Thyroid gland (tissue), 4 donors: ENCODE measurements at regions not wholly inside any gene's neighbourhood (a gene's known extent, or its start where the extent isn't known, plus 50 kb on each side); places are given as distances from the start of the nearest gene placed in this dataset.

Source experiments
- DNase-seq, 2 donors: peaks; one replicate each; pipeline ENCODE4 v3.0.0-alpha.2; 2019
- H3K27ac ChIP-seq, 3 donors: fragments of 200-600 bp; sonication (generic); 1 replicate in 2 of 3; 2 replicates in 1 of 3; pipeline ENCODE4 v1.5.1; 2016 to 2019; ENCODE audit warnings: mild to moderate bottlenecking in 1 of 3, moderate library complexity in 1 of 3
- H3K27me3 ChIP-seq: fragments of 200-600 bp; sonication (generic); one replicate; pipeline ENCODE4 v1.5.1; 2019
- H3K36me3 ChIP-seq, 2 donors: fragments of 200-600 bp; sonication (generic); one replicate each; pipeline ENCODE4 v1.5.1; 2016 to 2019
- H3K4me1 ChIP-seq, 2 donors: fragments of 200-600 bp; sonication (generic); one replicate each; pipeline ENCODE4 v1.5.1; 2017 to 2019
- H3K4me3 ChIP-seq, 3 donors: fragments of 200-600 bp; sonication (generic); replicated peaks in 1 of 3; 1 replicate in 2 of 3; 2 replicates in 1 of 3; pipeline ENCODE4 v1.5.1; 2016; ENCODE audit warnings: mild to moderate bottlenecking in 1 of 3
- H3K9me3 ChIP-seq: fragments of 200-600 bp; sonication (generic); one replicate; pipeline ENCODE4 v1.5.1; 2017
- POLR2A ChIP-seq, 2 donors: fragments of 450-650 bp; IDR thresholded peaks; one replicate each; pipeline ENCODE4 v1.6.1; 2017; ENCODE audit warnings: antibody characterized with exemption in 2 of 2, mild to moderate bottlenecking in 2 of 2, moderate library complexity in 1 of 2
- WGBS, 2 donors: methylation state at CpG; one replicate each; pipeline ENCODE4 v1.1.5; 2017; 5-methylcytosine and 5-hydroxymethylcytosine counted together
- intact Hi-C: fragments of 100-400 bp; cut with DNase I; formaldehyde crosslinking; loops from one replicate; pipeline ENCODE4 v1.15.1; 2023
- TF ChIP-seq, protein P1 (sequence below), 6 experiments: fragments of 200-600 bp in 3 of 6; fragments of 450-650 bp in 3 of 6; sonication (generic) in 3 of 6; IDR thresholded peaks; one replicate each; pipeline ENCODE4 v1.5.1; 2016 to 2019; ENCODE audit warnings: antibody characterized with exemption in 6 of 6, mild to moderate bottlenecking in 2 of 6, inconsistent platforms in 1 of 6, moderate library complexity in 1 of 6

DNA sequence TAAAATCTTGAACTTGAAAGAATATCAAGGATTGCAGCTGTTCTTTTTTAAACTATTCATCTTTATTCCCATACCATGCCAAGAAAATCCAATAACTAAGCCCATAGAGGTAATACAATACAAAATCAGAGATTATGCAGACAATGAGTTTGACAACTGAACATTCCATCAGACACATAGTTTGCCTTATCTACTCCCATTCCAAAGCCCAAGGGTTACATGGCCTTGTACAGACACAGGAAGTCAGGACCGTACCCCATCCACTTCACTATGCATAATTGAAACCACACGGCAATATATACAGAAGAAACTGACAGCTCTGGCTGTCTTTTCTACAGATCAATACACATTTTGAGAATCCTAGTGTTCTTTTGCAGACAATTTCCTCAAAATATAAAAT, 181.3 kb downstream of the TMX3 start:
- no peaks in the 10 kb centered on the region for H3K4me1 ChIP-seq
- no peak overlapping the region for H3K27ac ChIP-seq
- no peak overlapping the region for H3K4me3 ChIP-seq
- DNase-seq, result no peak
- no peaks in the 10 kb centered on the region for H3K9me3 ChIP-seq
- TF ChIP-seq, protein P1, sequence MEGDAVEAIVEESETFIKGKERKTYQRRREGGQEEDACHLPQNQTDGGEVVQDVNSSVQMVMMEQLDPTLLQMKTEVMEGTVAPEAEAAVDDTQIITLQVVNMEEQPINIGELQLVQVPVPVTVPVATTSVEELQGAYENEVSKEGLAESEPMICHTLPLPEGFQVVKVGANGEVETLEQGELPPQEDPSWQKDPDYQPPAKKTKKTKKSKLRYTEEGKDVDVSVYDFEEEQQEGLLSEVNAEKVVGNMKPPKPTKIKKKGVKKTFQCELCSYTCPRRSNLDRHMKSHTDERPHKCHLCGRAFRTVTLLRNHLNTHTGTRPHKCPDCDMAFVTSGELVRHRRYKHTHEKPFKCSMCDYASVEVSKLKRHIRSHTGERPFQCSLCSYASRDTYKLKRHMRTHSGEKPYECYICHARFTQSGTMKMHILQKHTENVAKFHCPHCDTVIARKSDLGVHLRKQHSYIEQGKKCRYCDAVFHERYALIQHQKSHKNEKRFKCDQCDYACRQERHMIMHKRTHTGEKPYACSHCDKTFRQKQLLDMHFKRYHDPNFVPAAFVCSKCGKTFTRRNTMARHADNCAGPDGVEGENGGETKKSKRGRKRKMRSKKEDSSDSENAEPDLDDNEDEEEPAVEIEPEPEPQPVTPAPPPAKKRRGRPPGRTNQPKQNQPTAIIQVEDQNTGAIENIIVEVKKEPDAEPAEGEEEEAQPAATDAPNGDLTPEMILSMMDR (IDR thresholded peaks at IDR 0.05), result no peak
- TF ChIP-seq POLR2A (IDR thresholded peaks at IDR 0.05), result no peak
- WGBS, 2 donors, result 42 to 45% methylated on average over 2 of the region's 2 CpGs
- intact Hi-C loops, result no loop called here
- H3K36me3 ChIP-seq, result no peaks in the 10 kb centered on the region
- no peaks in the 10 kb centered on the region for H3K27me3 ChIP-seq

DNA sequence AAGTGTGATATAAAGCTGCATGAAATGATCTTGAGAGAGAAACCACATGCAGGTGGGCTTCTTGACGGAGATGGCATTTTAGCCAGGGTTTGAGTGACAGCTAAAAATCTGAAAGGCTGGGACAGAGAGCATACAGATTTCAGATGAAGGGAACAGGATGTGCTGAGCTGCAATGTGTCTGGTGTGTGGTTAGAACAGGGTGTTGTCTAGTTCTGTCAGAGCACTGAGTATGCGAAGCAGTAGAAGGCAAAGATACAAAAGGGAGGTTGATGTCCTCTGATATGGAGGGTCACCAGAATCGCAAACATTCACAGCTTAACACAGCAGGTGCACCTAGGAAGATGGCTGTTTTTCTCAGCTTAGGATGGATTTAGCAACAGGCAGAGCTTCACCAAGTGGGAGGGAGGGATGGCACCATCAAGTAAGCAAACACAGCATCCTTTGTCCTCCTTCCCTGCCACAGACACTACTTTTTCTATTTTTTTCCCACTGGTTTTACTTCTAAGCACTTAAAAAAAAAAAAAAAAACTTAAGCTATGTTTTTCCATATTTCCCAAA, 182.5 kb downstream of the TMX3 start:
- Histone ChIP-seq H3K4me3 (no peak overlapping the region), H3K36me3 (no peaks in the 10 kb centered on the region), H3K4me1 (no peaks in the 10 kb centered on the region), H3K27me3 (no peaks in the 10 kb centered on the region), H3K27ac (no peak overlapping the region), H3K9me3 (no peaks in the 10 kb centered on the region)
- TF ChIP-seq, protein P1 (IDR thresholded peaks at IDR 0.05), result no peak
- TF ChIP-seq POLR2A (IDR thresholded peaks at IDR 0.05), result no peak
- intact Hi-C loops, result no loop called here
- 48 to 53% methylated on average over 3 of the region's 3 CpGs for WGBS, 2 donors
- no peak for DNase-seq

DNA sequence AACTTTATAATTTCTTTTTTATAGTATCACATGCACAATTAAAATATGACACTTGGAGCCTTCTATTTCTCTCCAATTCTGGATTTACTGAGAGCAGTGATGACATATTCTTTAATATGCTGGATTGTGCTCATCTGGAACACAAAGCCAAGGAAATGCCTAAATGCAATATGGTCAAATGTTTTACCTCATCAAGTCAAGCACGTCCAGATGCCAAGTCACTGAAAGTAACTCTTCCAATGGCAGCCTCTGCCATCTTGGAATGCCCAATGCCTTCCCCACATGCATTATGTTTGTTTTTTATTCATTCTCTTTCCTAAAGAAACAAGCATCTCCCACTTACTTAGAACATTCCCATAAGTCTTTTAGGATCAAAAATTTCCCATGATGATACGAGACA, 189.8 kb downstream of the TMX3 start:
- no peaks in the 10 kb centered on the region for H3K36me3 ChIP-seq
- no peaks in the 10 kb centered on the region for H3K9me3 ChIP-seq
- DNase-seq, result no peak
- no peaks in the 10 kb centered on the region for H3K4me1 ChIP-seq
- TF ChIP-seq, protein P1 (IDR thresholded peaks at IDR 0.05), result no peak
- no peak for TF ChIP-seq POLR2A (IDR thresholded peaks at IDR 0.05)
- intact Hi-C loops, result no loop called here
- 73 to 75% methylated on average over 2 of the region's 2 CpGs for WGBS, 2 donors
- H3K27me3 ChIP-seq, result no peaks in the 10 kb centered on the region
- H3K4me3 ChIP-seq, result no peak overlapping the region
- no peak overlapping the region for H3K27ac ChIP-seq

DNA sequence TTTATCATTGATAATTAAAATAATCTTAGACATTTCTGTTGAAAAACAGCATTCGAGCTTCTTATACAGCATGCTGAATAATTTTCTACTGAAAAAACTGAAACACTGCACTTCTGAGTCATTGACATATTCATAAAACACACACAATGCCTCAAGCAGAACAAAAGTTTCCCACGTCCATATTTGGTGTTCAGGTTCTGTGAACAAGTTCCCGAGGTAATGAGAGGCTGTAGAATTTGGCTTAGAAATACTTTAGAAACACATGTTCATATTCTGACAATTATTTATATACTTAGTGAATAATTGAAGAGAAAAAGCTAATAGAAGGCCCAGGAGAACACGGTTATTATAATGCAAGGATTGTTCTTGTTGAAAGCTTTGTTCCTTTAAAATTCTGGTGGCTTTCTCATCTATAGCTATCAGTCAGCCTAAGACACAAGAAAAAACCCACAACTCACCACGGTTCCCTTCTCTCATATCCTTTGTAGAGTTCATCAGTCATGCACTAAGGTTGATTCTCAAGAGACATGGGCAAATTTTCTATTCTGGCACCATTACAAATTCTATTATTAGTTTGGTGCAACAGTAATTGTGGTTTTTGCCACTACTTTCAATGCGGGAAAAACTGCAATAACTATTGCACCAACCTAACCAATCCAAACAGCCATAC, 194.4 kb downstream of the TMX3 start:
- no peak overlapping the region for H3K27ac ChIP-seq
- intact Hi-C loops, result no loop called here

DNA sequence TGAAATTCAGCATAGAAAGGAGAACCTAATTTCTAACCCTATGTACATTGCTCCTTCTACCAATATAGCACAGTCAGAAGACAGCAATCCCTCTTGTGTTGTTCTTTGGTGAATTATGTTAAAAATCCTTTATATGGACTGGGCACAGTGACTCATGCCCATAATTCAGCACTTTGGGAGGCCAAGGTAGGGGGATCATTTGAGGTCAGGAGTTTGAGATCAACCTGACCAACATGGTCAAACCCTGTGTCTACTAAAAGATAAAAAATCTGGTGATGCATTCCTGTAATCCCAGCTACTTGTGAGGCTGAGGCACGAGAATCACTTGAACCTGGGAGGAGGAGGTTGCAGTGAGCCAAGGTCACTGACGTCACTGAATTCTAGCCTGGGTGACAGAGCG, 195.6 kb downstream of the TMX3 start:
- no peaks in the 10 kb centered on the region for H3K4me1 ChIP-seq
- TF ChIP-seq, protein P1 (IDR thresholded peaks at IDR 0.05), result no peak
- no peak for TF ChIP-seq POLR2A (IDR thresholded peaks at IDR 0.05)
- H3K27me3 ChIP-seq, result no peaks in the 10 kb centered on the region
- H3K27ac ChIP-seq, result no peak overlapping the region
- H3K9me3 ChIP-seq, result no peaks in the 10 kb centered on the region
- 77 to 79% methylated on average over 3 of the region's 3 CpGs for WGBS, 2 donors
- no peak for DNase-seq
- no peak overlapping the region for H3K4me3 ChIP-seq
- intact Hi-C loops, result no loop called here
- H3K36me3 ChIP-seq, result no peaks in the 10 kb centered on the region

More for the DNA sequence above, 194.4 kb downstream of the TMX3 start:
- Histone ChIP-seq H3K9me3 (no peaks in the 10 kb centered on the region), H3K36me3 (no peaks in the 10 kb centered on the region), H3K4me1 (no peaks in the 10 kb centered on the region), H3K27me3 (no peaks in the 10 kb centered on the region), H3K4me3 (no peak overlapping the region)
- no peak for TF ChIP-seq POLR2A (IDR thresholded peaks at IDR 0.05)
- TF ChIP-seq, protein P1 (IDR thresholded peaks at IDR 0.05), result no peak
- WGBS, 2 donors, result 61 to 64% methylated on average over 6 of the region's 6 CpGs
- no peak for DNase-seq
